AG10803 (cell line): ENCODE measurements at regions not wholly inside any gene's neighbourhood (a gene's known extent, or its start where the extent isn't known, plus 50 kb on each side); places are given as distances from the start of the nearest gene placed in this dataset.
"Not testable (repeated sequence)": the region's sequence is repeated elsewhere in the genome, so short reads cannot be mapped to it uniquely, and the experiment has no call there.

Experiments used
- DNase-seq: peaks from one replicate; pipeline ENCODE4 v3.0.0; 2010; ENCODE audit warnings: low read depth
- H3K4me3 ChIP-seq: 2 replicates; pipeline ENCODE4 v1.5.1; 2011; ENCODE audit warnings: mild to moderate bottlenecking, low read length, control low read depth
- CTCF ChIP-seq: conservative IDR thresholded peaks from 2 replicates; pipeline ENCODE4 v1.5.1; 2011; ENCODE audit warnings: mild to moderate bottlenecking, low read length, control low read depth, inconsistent platforms

- DNase-seq, result no peak
- no peak for TF ChIP-seq CTCF
- H3K4me3 ChIP-seq, result no peak overlapping the region
Measured at GRCh38 chr6:167403427-167403826, 78.5 kb downstream of the TTLL2 start.

- DNase-seq, result no peak
- H3K4me3 ChIP-seq, result no peak overlapping the region
- TF ChIP-seq CTCF, result no peak
Measured at GRCh38 chr6:167404385-167405049, 79.6 kb downstream of the TTLL2 start.

GRCh38 chr6:167405778-167406532 lies 81.1 kb downstream of the TTLL2 start:
- H3K4me3 ChIP-seq, result no peak overlapping the region
- no peak for DNase-seq
- no peak for TF ChIP-seq CTCF

- not testable (repeated sequence) for DNase-seq
Measured at GRCh38 chr6:167406533-167407238, 81.8 kb downstream of the TTLL2 start.

GRCh38 chr6:167407239-167408064 lies 82.6 kb downstream of the TTLL2 start:
- DNase-seq, result no peak
- TF ChIP-seq CTCF, result no peak
- H3K4me3 ChIP-seq, result no peak overlapping the region

More at GRCh38 chr6:167406533-167407238, 81.8 kb downstream of the TTLL2 start:
- not testable (repeated sequence) for H3K4me3 ChIP-seq

GRCh38 chr6:167408235-167408869 lies 83.5 kb downstream of the TTLL2 start:
- DNase-seq, result no peak
- no peak for TF ChIP-seq CTCF
- no peak overlapping the region for H3K4me3 ChIP-seq
